OCI-LY3 (cell line): ENCODE measurements at regions not wholly inside any gene's neighbourhood (a gene's known extent, or its start where the extent isn't known, plus 50 kb on each side); places are given as distances from the start of the nearest gene placed in this dataset.

Experiments
- CTCF ChIP-seq: fragments of 200-600, 300-600 bp; sonication (generic); IDR thresholded peaks from 2 replicates; pipeline ENCODE4 v1.5.1; 2014; ENCODE audit warnings: antibody characterized with exemption, low read length, low read depth
- EZH2phosphoT487 ChIP-seq: fragments of 200-600 bp; shearing (Covaris generic); IDR thresholded peaks from 2 replicates; pipeline ENCODE4 v1.6.1; 2018; ENCODE audit warnings: antibody characterized with exemption, mixed run types, low read depth

GRCh38 chr7:35366167-35367155 is 112.6 kb upstream of the TBX20 start:
- no peak for TF ChIP-seq CTCF
- TF ChIP-seq EZH2phosphoT487: no peak
